Smooth muscle cell (in vitro differentiated cells): ENCODE measurements at regions not wholly inside any gene's neighbourhood (a gene's known extent, or its start where the extent isn't known, plus 50 kb on each side); places are given as distances from the start of the nearest gene placed in this dataset.

Experiments
- DNase-seq: peaks from one replicate; lab custom pipeline; 2025; ENCODE audit not compliant: unreplicated experiment; lab: John Stamatoyannopoulos, UW
- H2AFZ ChIP-seq: fragments of 200-600 bp; sonication (generic); 2 replicates; pipeline ENCODE4 v1.6.0; 2016; ENCODE audit warnings: antibody characterized with exemption, low read depth, mild to moderate bottlenecking
- H3F3A ChIP-seq: fragments of 200-600 bp; sonication (generic); 2 replicates; pipeline ENCODE4 v1.6.0; 2017; ENCODE audit warnings: antibody characterized with exemption, low read depth
- H3K27ac ChIP-seq: fragments of 200-600 bp; sonication (generic); 2 replicates; pipeline ENCODE4 v1.5.1; 2016; ENCODE audit warnings: low read depth, mild to moderate bottlenecking
- H3K27me3 ChIP-seq: fragments of 200-600 bp; sonication (generic); 2 replicates; pipeline ENCODE4 v1.6.1; 2016; ENCODE audit warnings: low read depth, mild to moderate bottlenecking
- H3K36me3 ChIP-seq: fragments of 200-600 bp; sonication (generic); 2 replicates; pipeline ENCODE4 v1.5.1; 2016; ENCODE audit warnings: low read depth
- H3K4me1 ChIP-seq: fragments of 200-600 bp; sonication (generic); 2 replicates; pipeline ENCODE4 v1.5.1; 2016; ENCODE audit warnings: low read depth
- H3K4me2 ChIP-seq: fragments of 200-600 bp; sonication (generic); 2 replicates; pipeline ENCODE4 v1.6.0; 2016; ENCODE audit warnings: mild to moderate bottlenecking
- H3K4me3 ChIP-seq: fragments of 200-600 bp; sonication (generic); 2 replicates; pipeline ENCODE4 v1.5.1; 2016; ENCODE audit warnings: mild to moderate bottlenecking
- H3K79me2 ChIP-seq: fragments of 200-600 bp; sonication (generic); 2 replicates; pipeline ENCODE4 v1.6.0; 2016; ENCODE audit warnings: low read depth, mild to moderate bottlenecking
- H3K9ac ChIP-seq: fragments of 200-600 bp; sonication (generic); 2 replicates; pipeline ENCODE4 v1.6.0; 2016; ENCODE audit warnings: low read depth
- H3K9me3 ChIP-seq: fragments of 200-600 bp; sonication (generic); replicated peaks from 2 replicates; pipeline ENCODE4 v1.5.1; 2016; ENCODE audit warnings: low read depth
- H4K20me1 ChIP-seq: fragments of 200-600 bp; sonication (generic); 2 replicates; pipeline ENCODE4 v1.6.0; 2016; ENCODE audit warnings: low read depth
- CTCF ChIP-seq: fragments of 200-600 bp; sonication (generic); IDR thresholded peaks from 2 replicates; pipeline ENCODE4 v1.5.1; 2017; ENCODE audit warnings: borderline replicate concordance, mild to moderate bottlenecking, antibody characterized with exemption; ENCODE audit not compliant: insufficient read depth, poor library complexity, severe bottlenecking
- WGBS: methylation state at CpG from one replicate; pipeline ENCODE4 v1.1.7; 2016; ENCODE audit warnings: low lambda C conversion rate; 5-methylcytosine and 5-hydroxymethylcytosine counted together

- H3K9ac ChIP-seq: peak overlapping the region; percentile 73
- H3K4me2 ChIP-seq: peak overlapping the region; percentile 80
- peaks cover 11% of the 10 kb centered on the region for H3K79me2 ChIP-seq
- H3K27ac ChIP-seq: peak overlapping the region; percentile 95
- TF ChIP-seq CTCF: no peak
- H3K36me3 ChIP-seq: no peaks in the 10 kb centered on the region
- H4K20me1 ChIP-seq: no peaks in the 10 kb centered on the region
- no peaks in the 10 kb centered on the region for H3K9me3 ChIP-seq
- H2AFZ ChIP-seq: no peak overlapping the region
- H3K4me3 ChIP-seq: no peak overlapping the region
- H3K27me3 ChIP-seq: no peaks in the 10 kb centered on the region
- DNase-seq: no peak
- H3F3A ChIP-seq: no peaks in the 10 kb centered on the region
- 45% methylated on average over 7 of the region's 7 CpGs for WGBS
- peaks cover 9% of the 10 kb centered on the region for H3K4me1 ChIP-seq
These were observed 95.8 kb upstream of the SNRPN start for GRCh38 chr15:24858737-24859601.

DNA sequence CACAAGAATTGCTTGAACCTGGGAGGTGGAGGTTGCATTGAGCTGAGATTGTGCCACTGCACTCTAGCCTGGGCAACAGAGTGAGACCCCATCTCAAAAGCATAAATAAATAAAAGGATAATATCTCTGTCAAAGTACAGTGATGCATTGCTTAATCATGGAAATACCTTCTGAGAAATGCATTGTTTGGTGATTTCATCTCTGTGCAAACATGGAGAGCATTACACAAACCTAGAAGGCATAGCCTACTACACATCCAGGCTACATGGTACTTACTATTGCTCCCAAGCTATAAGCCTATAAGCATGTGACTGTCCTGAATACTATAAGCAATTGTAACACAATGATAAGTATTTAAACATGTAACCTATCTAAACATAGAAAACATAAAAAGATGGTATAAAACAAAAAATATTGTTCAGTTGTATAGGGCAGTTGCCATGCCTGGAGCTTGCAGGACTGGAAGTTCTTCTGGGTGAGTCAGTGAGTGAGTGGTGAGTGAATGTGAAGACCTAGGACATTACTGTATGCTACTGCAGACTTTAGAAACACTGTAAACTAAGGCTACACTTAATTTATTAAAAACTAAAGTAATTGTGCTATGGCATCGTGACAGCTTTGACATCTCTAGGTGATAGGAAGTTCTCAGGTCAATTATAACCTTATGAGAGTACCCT lies 93.6 kb upstream of the SNRPN start:
- DNase-seq: no peak
- H3K27me3 ChIP-seq: no peaks in the 10 kb centered on the region
- H3K27ac ChIP-seq: peak overlapping the region; percentile 95
- H3F3A ChIP-seq: no peaks in the 10 kb centered on the region
- no peaks in the 10 kb centered on the region for H3K36me3 ChIP-seq
- no peaks in the 10 kb centered on the region for H3K9me3 ChIP-seq
- no peak overlapping the region for H2AFZ ChIP-seq
- peak overlapping the region; percentile 25 for H3K4me2 ChIP-seq
- peaks cover 9% of the 10 kb centered on the region for H3K4me1 ChIP-seq
- no peak overlapping the region for H3K9ac ChIP-seq
- H3K79me2 ChIP-seq: peaks cover 15% of the 10 kb centered on the region
- no peak for TF ChIP-seq CTCF
- WGBS: 57% methylated on average over 1 of the region's 1 CpG
- H3K4me3 ChIP-seq: no peak overlapping the region
- H4K20me1 ChIP-seq: peaks cover 5% of the 10 kb centered on the region

- Histone ChIP-seq H4K20me1 (peaks cover 10% of the 10 kb centered on the region), H3K9me3 (no peaks in the 10 kb centered on the region), H3F3A (no peaks in the 10 kb centered on the region), H3K27me3 (no peaks in the 10 kb centered on the region), H3K4me3 (no peak overlapping the region), H3K4me2 (no peak overlapping the region), H2AFZ (no peak overlapping the region), H3K4me1 (peaks cover 8% of the 10 kb centered on the region), H3K27ac (peak overlapping the region; percentile 95), H3K79me2 (peaks cover 27% of the 10 kb centered on the region), H3K9ac (no peak overlapping the region), H3K36me3 (no peaks in the 10 kb centered on the region)
- no peak for TF ChIP-seq CTCF
- WGBS: 55% methylated on average over 6 of the region's 6 CpGs
- no peak for DNase-seq
These were observed 91.9 kb upstream of the SNRPN start for GRCh38 chr15:24862726-24863521.
